ENCODE measurements at regions not wholly inside any gene's neighbourhood (a gene's known extent, or its start where the extent isn't known, plus 50 kb on each side); places are given as distances from the start of the nearest gene placed in this dataset.

DNA sequence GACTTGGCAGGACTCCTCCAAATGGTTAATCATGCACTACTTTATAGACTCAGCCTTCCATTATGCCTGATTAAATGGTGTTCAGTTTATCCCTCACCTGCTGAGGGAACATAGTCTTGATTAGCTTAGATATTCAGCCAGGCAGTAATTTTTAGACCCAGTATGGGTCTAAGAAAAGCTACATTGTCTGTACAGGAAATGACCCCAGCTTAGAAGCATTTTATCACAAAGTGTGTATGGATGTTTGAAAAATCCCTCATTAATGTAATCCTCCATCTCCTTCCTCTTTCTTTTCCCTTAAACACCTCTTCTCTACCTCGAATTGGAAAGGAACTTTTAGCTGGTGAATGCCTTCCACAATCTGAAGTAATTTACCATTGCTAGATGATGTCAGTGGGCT, 252.2 kb upstream of the BMP2 start:
- POLR2A ChIA-PET, result no interaction called here
- Histone ChIP-seq H3K4me3 (ENCODE audit: low read depth in 2 of 2, low read length in 1 of 2) (no peak overlapping the region), H2AFZ (ENCODE audit: low read depth) (no peak overlapping the region), H3K27ac (ENCODE audit: low read depth in 2 of 2, low read length in 1 of 2) (no peak overlapping the region), H3K79me2 (ENCODE audit: insufficient read depth) (no peaks in the 10 kb centered on the region), H3K9me3 (no peaks in the 10 kb centered on the region), H3K4me2 (no peak overlapping the region), H3K9me2 (no peaks in the 10 kb centered on the region), H4K20me1 (ENCODE audit: insufficient read depth) (no peaks in the 10 kb centered on the region), H3K36me3 (replicated peaks in 1 of 2; ENCODE audit: control insufficient read depth in 1 of 2, insufficient read depth in 2 of 2, low read length in 1 of 2) (no peaks in the 10 kb centered on the region), H3K27me3 (ENCODE audit: insufficient read depth) (no peaks in the 10 kb centered on the region), H3F3A (replicated peaks; ENCODE audit: insufficient read depth) (no peaks in the 10 kb centered on the region), H3K4me1 (ENCODE audit: control insufficient read depth in 1 of 2, insufficient read depth in 2 of 2, low read depth in 1 of 2, low read length in 1 of 2) (no peaks in the 10 kb centered on the region), H3K9ac (no peak overlapping the region)
- no peak for DNase-seq
- no peak for TF ChIP-seq GATA2 (CRISPR knock-in tag; IDR thresholded peaks at IDR 0.05)
- TF ChIP-seq TAF1 (IDR thresholded peaks at IDR 0.05; ENCODE audit: borderline replicate concordance, low read depth, low read length), result no peak
- no peak for TF ChIP-seq RFX5 (IDR thresholded peaks at IDR 0.05; ENCODE audit: low read length)
- TF ChIP-seq NFIC (IDR thresholded peaks at IDR 0.05; ENCODE audit: borderline replicate concordance), result no peak
- TF ChIP-seq NRF1 (IDR thresholded peaks at IDR 0.05; ENCODE audit: low read depth, low read length), result no peak
- no peak for TF ChIP-seq JUND (IDR thresholded peaks at IDR 0.05)
- TF ChIP-seq YY1 (IDR thresholded peaks at IDR 0.05; ENCODE audit: low read depth), result no peak
- TF ChIP-seq, protein P1, sequence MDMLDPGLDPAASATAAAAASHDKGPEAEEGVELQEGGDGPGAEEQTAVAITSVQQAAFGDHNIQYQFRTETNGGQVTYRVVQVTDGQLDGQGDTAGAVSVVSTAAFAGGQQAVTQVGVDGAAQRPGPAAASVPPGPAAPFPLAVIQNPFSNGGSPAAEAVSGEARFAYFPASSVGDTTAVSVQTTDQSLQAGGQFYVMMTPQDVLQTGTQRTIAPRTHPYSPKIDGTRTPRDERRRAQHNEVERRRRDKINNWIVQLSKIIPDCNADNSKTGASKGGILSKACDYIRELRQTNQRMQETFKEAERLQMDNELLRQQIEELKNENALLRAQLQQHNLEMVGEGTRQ (IDR thresholded peaks at IDR 0.05; ENCODE audit: borderline replicate concordance, low read depth, low read length), result no peak
- no peak for TF ChIP-seq FOXM1 (IDR thresholded peaks at IDR 0.05; ENCODE audit: low read depth)
- no peak for TF ChIP-seq RXRA (IDR thresholded peaks at IDR 0.05; ENCODE audit: borderline replicate concordance, low read depth)
- no peak for TF ChIP-seq EP300 (IDR thresholded peaks at IDR 0.05; ENCODE audit: borderline replicate concordance in 1 of 2, low read depth in 1 of 2, low read length in 1 of 2)
- TF ChIP-seq, protein P2, sequence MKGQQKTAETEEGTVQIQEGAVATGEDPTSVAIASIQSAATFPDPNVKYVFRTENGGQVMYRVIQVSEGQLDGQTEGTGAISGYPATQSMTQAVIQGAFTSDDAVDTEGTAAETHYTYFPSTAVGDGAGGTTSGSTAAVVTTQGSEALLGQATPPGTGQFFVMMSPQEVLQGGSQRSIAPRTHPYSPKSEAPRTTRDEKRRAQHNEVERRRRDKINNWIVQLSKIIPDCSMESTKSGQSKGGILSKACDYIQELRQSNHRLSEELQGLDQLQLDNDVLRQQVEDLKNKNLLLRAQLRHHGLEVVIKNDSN (IDR thresholded peaks at IDR 0.05; ENCODE audit: borderline replicate concordance, low read depth), result no peak
- no peak for TF ChIP-seq EZH2phosphoT487 (IDR thresholded peaks at IDR 0.05; ENCODE audit: borderline replicate concordance, low read depth)
- 0% methylated on average over 1 of the region's 1 CpG for WGBS (ENCODE audit: low lambda C conversion rate)
- CTCF ChIA-PET, result interaction anchor here (0.6 to 1.1 kb wide), 2 partner anchors 57 to 314 kb away, joined by 3 read pairs; no protein-coding TSS in a partner anchor

DNA sequence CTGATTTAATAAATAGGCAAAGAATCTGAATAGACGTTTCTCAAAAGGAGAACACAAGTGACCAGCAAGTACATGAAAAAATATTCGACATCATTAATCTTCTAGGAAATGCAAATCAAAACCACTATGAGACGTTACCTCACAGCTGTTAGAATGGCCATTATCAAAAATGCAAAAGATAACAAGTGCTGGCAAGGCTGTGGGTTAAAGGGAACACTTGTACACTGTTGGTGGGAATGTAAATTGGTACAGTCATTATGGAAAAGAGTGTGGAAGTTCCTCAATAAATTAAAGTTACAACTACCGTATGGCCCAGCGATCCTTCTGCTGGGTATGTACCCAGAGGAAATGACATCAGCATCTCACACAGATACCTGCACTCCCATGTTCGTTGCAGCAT, 253.9 kb upstream of the BMP2 start:
- TF ChIP-seq YY1 (IDR thresholded peaks at IDR 0.05; ENCODE audit: low read depth) (no peak), NRF1 (IDR thresholded peaks at IDR 0.05; ENCODE audit: low read depth, low read length) (no peak), SIN3A (IDR thresholded peaks at IDR 0.05; ENCODE audit: borderline replicate concordance, low read depth, low read length) (no peak), FOSL2 (IDR thresholded peaks at IDR 0.05; ENCODE audit: borderline replicate concordance, low read depth) (no peak), TCF12 (IDR thresholded peaks at IDR 0.05) (no peak), TAF1 (IDR thresholded peaks at IDR 0.05; ENCODE audit: borderline replicate concordance, low read depth, low read length) (no peak)
- TF ChIP-seq, protein P1 (IDR thresholded peaks at IDR 0.05; ENCODE audit: borderline replicate concordance, low read depth, low read length), result no peak
- 25% methylated on average over 6 of the region's 6 CpGs for WGBS (ENCODE audit: low lambda C conversion rate)

More for the DNA sequence above, 253.9 kb upstream of the BMP2 start:
- Histone ChIP-seq H3K9ac (no peak overlapping the region), H3K36me3 (replicated peaks in 1 of 2; ENCODE audit: control insufficient read depth in 1 of 2, insufficient read depth in 2 of 2, low read length in 1 of 2) (no peaks in the 10 kb centered on the region), H3K9me3 (no peaks in the 10 kb centered on the region), H3K4me1 (ENCODE audit: control insufficient read depth in 1 of 2, insufficient read depth in 2 of 2, low read depth in 1 of 2, low read length in 1 of 2) (no peaks in the 10 kb centered on the region), H3K4me2 (no peak overlapping the region), H3K9me2 (no peaks in the 10 kb centered on the region), H3K79me2 (ENCODE audit: insufficient read depth) (no peaks in the 10 kb centered on the region), H3F3A (replicated peaks; ENCODE audit: insufficient read depth) (no peaks in the 10 kb centered on the region), H4K20me1 (ENCODE audit: insufficient read depth) (no peaks in the 10 kb centered on the region), H2AFZ (ENCODE audit: low read depth) (no peak overlapping the region), H3K27me3 (ENCODE audit: insufficient read depth) (no peaks in the 10 kb centered on the region), H3K4me3 (ENCODE audit: low read depth in 2 of 2, low read length in 1 of 2) (no peak overlapping the region), H3K27ac (ENCODE audit: low read depth in 2 of 2, low read length in 1 of 2) (no peak overlapping the region)
- DNase-seq, result no peak
- ChIA-PET CTCF (interaction anchor here (0.9 kb wide), 1 partner anchor 31 kb away, joined by 5 read pairs; no protein-coding TSS in a partner anchor), POLR2A (no interaction called here)

Measured in SK-N-SH (cell line).